ENCODE measurements at regions not wholly inside any gene's neighbourhood (a gene's known extent, or its start where the extent isn't known, plus 50 kb on each side); places are given as distances from the start of the nearest gene placed in this dataset.

DNA sequence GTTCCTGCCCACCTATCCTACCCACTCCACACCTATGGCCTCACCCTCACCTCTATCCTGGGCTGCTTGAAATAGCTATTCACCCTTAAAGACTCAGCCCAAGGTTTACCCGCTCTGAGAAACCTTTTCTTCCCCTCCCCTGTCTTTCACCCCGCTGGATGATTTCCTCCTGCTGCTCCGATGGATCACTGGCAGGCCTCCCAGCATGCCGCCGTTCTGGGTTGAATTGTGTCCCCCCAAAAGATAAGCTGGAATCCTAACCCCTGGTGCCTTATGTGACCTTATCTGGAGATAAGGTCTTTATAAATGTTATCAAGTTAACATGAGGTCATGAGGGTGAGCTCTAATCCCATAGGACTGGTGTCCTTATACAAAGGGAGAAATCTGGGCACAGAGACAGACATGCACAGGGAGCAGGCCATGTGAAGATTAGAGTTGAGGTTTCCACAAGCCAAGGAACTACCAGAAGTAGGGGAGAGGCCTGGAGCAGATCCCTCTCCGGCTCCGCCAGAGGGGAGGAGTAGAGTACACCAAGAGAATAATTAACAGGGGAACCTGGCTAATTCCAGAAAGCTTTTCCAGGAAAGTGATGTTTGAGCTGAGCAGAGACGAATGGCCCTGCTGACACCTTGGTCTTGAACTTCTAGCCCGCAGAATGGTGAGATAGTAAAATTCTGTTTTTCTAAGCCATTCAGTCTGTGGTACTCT lies 110.0 kb upstream of the SERBP1 start:
- no peak overlapping the region for H3K27ac Mint-ChIP-seq (ENCODE audit: unreplicated experiment)
- no peak for DNase-seq (ENCODE audit: low read depth, low spot score)
- no peaks in the 10 kb centered on the region for H3K9me3 Mint-ChIP-seq
- H3K36me3 Mint-ChIP-seq (ENCODE audit: low read depth): no peaks in the 10 kb centered on the region
- TF ChIP-seq CTCF (conservative IDR thresholded peaks at IDR 0.05): no peak
- H3K4me3 Mint-ChIP-seq: no peak overlapping the region
- H3K27me3 Mint-ChIP-seq (ENCODE audit: low read depth): no peaks in the 10 kb centered on the region
- peaks cover 4% of the 10 kb centered on the region for H3K4me1 Mint-ChIP-seq

DNA sequence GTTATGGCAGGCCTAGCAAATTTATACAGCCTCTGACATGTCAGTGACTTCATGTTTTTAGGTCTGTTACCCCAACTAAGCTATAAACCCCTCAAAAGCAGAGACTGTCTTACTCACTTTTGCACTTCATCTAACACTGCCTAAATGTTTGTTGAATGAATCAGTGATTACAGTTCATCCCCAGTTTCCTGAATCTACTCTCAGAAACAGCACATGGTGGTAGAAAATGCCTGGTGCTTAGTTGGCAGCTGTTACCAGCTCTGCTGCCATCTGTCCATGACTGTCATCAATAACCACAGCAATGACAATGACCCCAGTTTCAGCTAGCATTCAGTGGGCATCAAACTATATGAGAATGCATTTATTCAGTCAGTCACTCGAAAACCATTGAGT lies 110.5 kb upstream of the SERBP1 start:
- Mint-ChIP-seq H3K27ac (ENCODE audit: unreplicated experiment) (no peak overlapping the region), H3K4me1 (no peaks in the 10 kb centered on the region), H3K4me3 (no peak overlapping the region), H3K36me3 (ENCODE audit: low read depth) (no peaks in the 10 kb centered on the region), H3K27me3 (ENCODE audit: low read depth) (no peaks in the 10 kb centered on the region), H3K9me3 (no peaks in the 10 kb centered on the region)
- no peak for DNase-seq (ENCODE audit: low read depth, low spot score)
- TF ChIP-seq CTCF (conservative IDR thresholded peaks at IDR 0.05): no peak

DNA sequence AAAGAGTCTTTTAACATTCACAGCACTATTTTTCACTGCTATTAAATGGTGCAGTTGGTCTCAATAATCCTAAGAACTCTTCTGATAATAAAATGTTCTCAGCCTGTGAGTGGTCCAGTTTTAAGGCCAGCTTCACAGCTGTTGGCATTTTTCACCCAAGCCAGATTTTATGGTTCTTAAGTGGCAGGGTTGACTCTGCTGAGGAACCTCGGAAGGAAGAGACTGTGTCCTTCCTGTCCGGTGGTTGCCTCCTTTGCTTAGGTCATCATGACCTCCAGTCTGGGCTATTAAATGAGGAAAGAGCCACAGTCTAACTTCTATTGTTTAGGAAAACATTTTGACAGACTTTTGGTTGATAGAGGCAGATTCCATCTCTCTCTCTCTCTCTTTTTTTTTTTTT lies 112.5 kb upstream of the SERBP1 start:
- DNase-seq (ENCODE audit: low read depth, low spot score): no peak
- no peaks in the 10 kb centered on the region for H3K36me3 Mint-ChIP-seq (ENCODE audit: low read depth)
- no peak overlapping the region for H3K4me3 Mint-ChIP-seq
- no peak overlapping the region for H3K27ac Mint-ChIP-seq (ENCODE audit: unreplicated experiment)
- no peaks in the 10 kb centered on the region for H3K4me1 Mint-ChIP-seq
- H3K27me3 Mint-ChIP-seq (ENCODE audit: low read depth): no peaks in the 10 kb centered on the region
- H3K9me3 Mint-ChIP-seq: peaks cover 2% of the 10 kb centered on the region
- no peak for TF ChIP-seq CTCF (conservative IDR thresholded peaks at IDR 0.05)

- H3K4me1 Mint-ChIP-seq: no peaks in the 10 kb centered on the region
- H3K4me3 Mint-ChIP-seq: no peak overlapping the region
- DNase-seq (ENCODE audit: low read depth, low spot score): no peak
- no peaks in the 10 kb centered on the region for H3K27me3 Mint-ChIP-seq (ENCODE audit: low read depth)
- TF ChIP-seq CTCF (conservative IDR thresholded peaks at IDR 0.05): no peak
- H3K36me3 Mint-ChIP-seq (ENCODE audit: low read depth): no peaks in the 10 kb centered on the region
- H3K27ac Mint-ChIP-seq (ENCODE audit: unreplicated experiment): no peak overlapping the region
- H3K9me3 Mint-ChIP-seq: peaks cover 2% of the 10 kb centered on the region
Observed at GRCh38 chr1:67544921-67545320, 114.7 kb upstream of the SERBP1 start.

GRCh38 chr1:67545364-67545763 lies 115.2 kb upstream of the SERBP1 start:
- no peaks in the 10 kb centered on the region for H3K36me3 Mint-ChIP-seq (ENCODE audit: low read depth)
- H3K9me3 Mint-ChIP-seq: peaks cover 2% of the 10 kb centered on the region
- no peak for DNase-seq (ENCODE audit: low read depth, low spot score)
- H3K27ac Mint-ChIP-seq (ENCODE audit: unreplicated experiment): no peak overlapping the region
- no peaks in the 10 kb centered on the region for H3K4me1 Mint-ChIP-seq
- H3K4me3 Mint-ChIP-seq: no peak overlapping the region
- no peak for TF ChIP-seq CTCF (conservative IDR thresholded peaks at IDR 0.05)
- no peaks in the 10 kb centered on the region for H3K27me3 Mint-ChIP-seq (ENCODE audit: low read depth)
